A673 (cell line): ENCODE measurements at regions not wholly inside any gene's neighbourhood (a gene's known extent, or its start where the extent isn't known, plus 50 kb on each side); places are given as distances from the start of the nearest gene placed in this dataset.

Experiments
- EZH2 ChIP-seq: fragments of 200-600 bp; sonication (generic); IDR thresholded peaks from 2 replicates; pipeline ENCODE4 v1.6.1; 2017; ENCODE audit warnings: borderline replicate concordance, low read depth, mild to moderate bottlenecking, mixed read lengths, antibody characterized with exemption, low read length; ENCODE audit not compliant: poor library complexity, severe bottlenecking
- TF ChIP-seq, protein P1 (sequence below): fragments of 300-800, 200-600 bp; sonication (generic); conservative IDR thresholded peaks from 2 replicates; pipeline ENCODE4 v1.5.1; 2017; ENCODE audit warnings: low read depth, mild to moderate bottlenecking, antibody characterized with exemption, low read length, moderate library complexity, mixed read lengths

DNA sequence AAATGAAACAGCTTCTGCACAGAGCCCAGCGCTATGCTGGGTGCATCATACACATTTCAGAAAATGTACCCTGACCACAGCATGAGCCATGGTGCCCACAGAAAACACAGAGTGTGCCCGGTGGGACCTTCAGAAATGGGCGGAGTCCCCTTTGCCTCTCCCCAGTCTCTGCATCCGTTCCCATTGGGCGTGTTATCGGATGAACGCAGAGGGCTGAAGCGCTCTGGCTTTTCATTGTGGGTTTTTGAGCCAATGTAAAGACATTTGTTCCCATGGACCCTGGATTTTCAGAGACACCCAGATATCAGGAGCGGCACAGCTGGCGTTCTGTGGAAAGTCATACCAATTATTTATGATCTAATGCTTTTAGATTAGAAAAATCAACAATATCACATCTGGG, 99.8 kb downstream of the DACT2 start:
- no peak for TF ChIP-seq EZH2
- TF ChIP-seq, protein P1, sequence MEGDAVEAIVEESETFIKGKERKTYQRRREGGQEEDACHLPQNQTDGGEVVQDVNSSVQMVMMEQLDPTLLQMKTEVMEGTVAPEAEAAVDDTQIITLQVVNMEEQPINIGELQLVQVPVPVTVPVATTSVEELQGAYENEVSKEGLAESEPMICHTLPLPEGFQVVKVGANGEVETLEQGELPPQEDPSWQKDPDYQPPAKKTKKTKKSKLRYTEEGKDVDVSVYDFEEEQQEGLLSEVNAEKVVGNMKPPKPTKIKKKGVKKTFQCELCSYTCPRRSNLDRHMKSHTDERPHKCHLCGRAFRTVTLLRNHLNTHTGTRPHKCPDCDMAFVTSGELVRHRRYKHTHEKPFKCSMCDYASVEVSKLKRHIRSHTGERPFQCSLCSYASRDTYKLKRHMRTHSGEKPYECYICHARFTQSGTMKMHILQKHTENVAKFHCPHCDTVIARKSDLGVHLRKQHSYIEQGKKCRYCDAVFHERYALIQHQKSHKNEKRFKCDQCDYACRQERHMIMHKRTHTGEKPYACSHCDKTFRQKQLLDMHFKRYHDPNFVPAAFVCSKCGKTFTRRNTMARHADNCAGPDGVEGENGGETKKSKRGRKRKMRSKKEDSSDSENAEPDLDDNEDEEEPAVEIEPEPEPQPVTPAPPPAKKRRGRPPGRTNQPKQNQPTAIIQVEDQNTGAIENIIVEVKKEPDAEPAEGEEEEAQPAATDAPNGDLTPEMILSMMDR = no peak
